SH-SY5Y (cell line): ENCODE measurements at regions not wholly inside any gene's neighbourhood (a gene's known extent, or its start where the extent isn't known, plus 50 kb on each side); places are given as distances from the start of the nearest gene placed in this dataset.

Experiments
- GATA2 ChIP-seq: IDR thresholded peaks from 2 replicates; pipeline ENCODE4 v1.6.1; 2011; ENCODE audit warnings: mild to moderate bottlenecking, low read depth, low read length
- GATA3 ChIP-seq: IDR thresholded peaks from 2 replicates; pipeline ENCODE4 v1.6.1; 2011; ENCODE audit warnings: low read depth, mild to moderate bottlenecking, low read length, moderate library complexity

GRCh38 chr4:58760737-58761136, 1650.6 kb upstream of the IGFBP7 start:
- TF ChIP-seq GATA2 (no peak), GATA3 (no peak)
